ENCODE measurements at regions not wholly inside any gene's neighbourhood (a gene's known extent, or its start where the extent isn't known, plus 50 kb on each side); places are given as distances from the start of the nearest gene placed in this dataset.

- H3K4me1 Mint-ChIP-seq, result no peaks in the 10 kb centered on the region
- H3K27ac Mint-ChIP-seq, result no peak overlapping the region
- CTCF ChIA-PET, result no interaction called here
- no peaks in the 10 kb centered on the region for H3K27me3 Mint-ChIP-seq
- no CpG with 5 or more reads among the region's 1 CpG for WGBS (ENCODE audit: insufficient coverage)
- no peak overlapping the region for H3K27ac ChIP-seq (ENCODE audit: low read length)
- no peaks in the 10 kb centered on the region for H3K4me1 ChIP-seq (ENCODE audit: control insufficient read depth in 1 of 2, extremely low read depth in 1 of 2, insufficient read depth in 2 of 2, low read length in 2 of 2)
- no peaks in the 10 kb centered on the region for H3K27me3 ChIP-seq (replicated peaks in 1 of 2; ENCODE audit: control insufficient read depth in 2 of 2, extremely low read depth in 1 of 2, insufficient read depth in 2 of 2, low read length in 1 of 2)
- ATAC-seq (replicated peaks in 1 of 4) (no peak), DNase-seq (no peak)
- no peak overlapping the region for H3K4me3 ChIP-seq (ENCODE audit: control insufficient read depth in 1 of 2, extremely low read depth in 1 of 2, low read length in 1 of 2)
- POLR2A ChIA-PET, result interaction anchor here in 1 of 2 donors (0.5 kb wide), 1 partner anchor 1462 kb away, joined by 16 read pairs; no protein-coding TSS in a partner anchor
- no peaks in the 10 kb centered on the region for H3K36me3 Mint-ChIP-seq
- no peak overlapping the region for H3K4me3 Mint-ChIP-seq
- H3K9me3 ChIP-seq, result no peaks in the 10 kb centered on the region
- no peaks in the 10 kb centered on the region for H3K36me3 ChIP-seq (ENCODE audit: control insufficient read depth in 2 of 2, extremely low read depth in 1 of 2, insufficient read depth in 1 of 2, low read length in 1 of 2)
- H3K9me3 Mint-ChIP-seq, result peaks cover 19 to 38% (median 22%) of the 10 kb centered on the region in 3 donors
Observed at GRCh38 chr3:166372571-166373106, 535.4 kb upstream of the BCHE start.

DNA sequence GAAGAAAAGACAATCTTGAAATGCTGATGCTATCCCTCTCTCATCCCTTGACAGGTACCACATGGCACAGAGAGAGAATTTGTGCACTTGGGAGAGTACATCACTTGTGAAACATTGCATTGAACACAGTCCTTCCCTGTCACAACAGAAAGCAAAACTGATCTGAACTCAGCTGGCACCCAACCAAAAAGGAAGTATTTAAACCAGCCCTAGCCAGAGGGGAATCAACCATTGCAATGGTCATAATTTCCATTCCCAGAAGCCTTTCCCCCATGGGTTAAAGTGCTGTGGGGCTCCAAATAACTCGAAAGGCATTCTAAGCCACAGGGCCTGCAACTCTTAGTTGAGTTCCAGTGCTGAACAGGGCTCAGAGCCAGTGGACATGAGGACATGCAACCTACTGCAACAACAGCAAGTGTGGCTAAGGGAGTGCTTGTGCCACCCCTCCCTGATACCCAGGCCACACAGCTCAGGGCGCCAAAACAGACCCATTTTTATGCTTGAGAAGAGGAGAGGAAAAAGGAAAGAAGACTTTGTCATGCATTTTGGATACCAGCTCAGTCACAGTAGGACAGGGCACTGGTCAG is 530.8 kb upstream of the BCHE start:
- no peaks in the 10 kb centered on the region for H3K4me1 Mint-ChIP-seq
- Histone ChIP-seq H3K4me3 (ENCODE audit: control insufficient read depth in 1 of 2, extremely low read depth in 1 of 2, low read length in 1 of 2) (no peak overlapping the region), H3K9me3 (no peaks in the 10 kb centered on the region), H3K27me3 (replicated peaks in 1 of 2; ENCODE audit: control insufficient read depth in 2 of 2, extremely low read depth in 1 of 2, insufficient read depth in 2 of 2, low read length in 1 of 2) (no peaks in the 10 kb centered on the region), H3K27ac (ENCODE audit: low read length) (no peak overlapping the region), H3K4me1 (ENCODE audit: control insufficient read depth in 1 of 2, extremely low read depth in 1 of 2, insufficient read depth in 2 of 2, low read length in 2 of 2) (no peaks in the 10 kb centered on the region), H3K36me3 (ENCODE audit: control insufficient read depth in 2 of 2, extremely low read depth in 1 of 2, insufficient read depth in 1 of 2, low read length in 1 of 2) (no peaks in the 10 kb centered on the region)
- POLR2A ChIA-PET, result no interaction called here
- CTCF ChIA-PET, result no interaction called here
- H3K36me3 Mint-ChIP-seq, result no peaks in the 10 kb centered on the region
- DNase-seq, result no peak
- H3K27me3 Mint-ChIP-seq, result no peaks in the 10 kb centered on the region
- H3K27ac Mint-ChIP-seq, result peak overlapping the region in 1 of 2 donors; percentile 41
- H3K9me3 Mint-ChIP-seq, result peaks cover 10 to 26% (median 14%) of the 10 kb centered on the region in 3 donors
- ATAC-seq (replicated peaks in 1 of 4), result no peak
- WGBS (ENCODE audit: insufficient coverage), result 40% methylated on average over 1 of the region's 2 CpGs
- no peak overlapping the region for H3K4me3 Mint-ChIP-seq

- WGBS (ENCODE audit: insufficient coverage), result no CpG with 5 or more reads among the region's 2 CpGs
- Histone ChIP-seq H3K36me3 (ENCODE audit: control insufficient read depth in 2 of 2, extremely low read depth in 1 of 2, insufficient read depth in 1 of 2, low read length in 1 of 2) (no peaks in the 10 kb centered on the region), H3K4me1 (ENCODE audit: control insufficient read depth in 1 of 2, extremely low read depth in 1 of 2, insufficient read depth in 2 of 2, low read length in 2 of 2) (no peaks in the 10 kb centered on the region), H3K27ac (ENCODE audit: low read length) (no peak overlapping the region), H3K9me3 (no peaks in the 10 kb centered on the region), H3K27me3 (replicated peaks in 1 of 2; ENCODE audit: control insufficient read depth in 2 of 2, extremely low read depth in 1 of 2, insufficient read depth in 2 of 2, low read length in 1 of 2) (no peaks in the 10 kb centered on the region), H3K4me3 (ENCODE audit: control insufficient read depth in 1 of 2, extremely low read depth in 1 of 2, low read length in 1 of 2) (no peak overlapping the region)
- no peaks in the 10 kb centered on the region for H3K4me1 Mint-ChIP-seq
- ChIA-PET POLR2A (no interaction called here), CTCF (no interaction called here)
- no peak overlapping the region for H3K4me3 Mint-ChIP-seq
- no peaks in the 10 kb centered on the region for H3K36me3 Mint-ChIP-seq
- ATAC-seq (replicated peaks in 1 of 4), result no peak
- DNase-seq, result no peak
- H3K9me3 Mint-ChIP-seq, result peaks cover 0 to 15% (median 3%) of the 10 kb centered on the region in 3 donors
- H3K27me3 Mint-ChIP-seq, result no peaks in the 10 kb centered on the region
- no peak overlapping the region for H3K27ac Mint-ChIP-seq
Observed at GRCh38 chr3:166362698-166363097, 525.5 kb upstream of the BCHE start.

DNA sequence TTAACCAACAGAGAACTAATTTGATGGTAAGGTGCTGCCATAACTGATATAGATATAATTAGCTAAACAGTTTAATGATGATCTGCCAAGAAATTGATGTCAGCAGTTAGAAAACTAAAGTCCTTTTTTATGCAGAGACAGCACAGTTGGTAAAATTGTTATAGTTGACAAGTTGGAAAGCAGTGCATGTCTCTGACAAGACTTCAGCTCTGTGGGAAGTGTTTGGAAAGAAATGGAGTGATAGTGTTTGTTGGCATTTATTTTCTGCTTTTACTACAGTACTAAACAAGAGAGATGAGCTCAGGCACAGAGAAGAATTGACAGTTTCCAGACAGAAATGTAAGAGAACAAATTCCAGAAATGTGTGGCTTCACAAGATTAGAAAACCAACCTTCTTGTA is 523.5 kb upstream of the BCHE start:
- H3K27ac ChIP-seq (ENCODE audit: low read length), result no peak overlapping the region
- Mint-ChIP-seq H3K9me3 (peaks cover 3 to 24% (median 6%) of the 10 kb centered on the region in 3 donors), H3K27me3 (no peaks in the 10 kb centered on the region), H3K27ac (no peak overlapping the region), H3K4me1 (no peaks in the 10 kb centered on the region), H3K36me3 (no peaks in the 10 kb centered on the region), H3K4me3 (no peak overlapping the region)
- ChIA-PET CTCF (no interaction called here), POLR2A (no interaction called here)
- H3K4me3 ChIP-seq (ENCODE audit: control insufficient read depth in 1 of 2, extremely low read depth in 1 of 2, low read length in 1 of 2), result no peak overlapping the region
- H3K9me3 ChIP-seq, result no peaks in the 10 kb centered on the region
- H3K27me3 ChIP-seq (replicated peaks in 1 of 2; ENCODE audit: control insufficient read depth in 2 of 2, extremely low read depth in 1 of 2, insufficient read depth in 2 of 2, low read length in 1 of 2), result no peaks in the 10 kb centered on the region
- H3K4me1 ChIP-seq (ENCODE audit: control insufficient read depth in 1 of 2, extremely low read depth in 1 of 2, insufficient read depth in 2 of 2, low read length in 2 of 2), result no peaks in the 10 kb centered on the region
- no peak for DNase-seq
- no peak for ATAC-seq (replicated peaks in 1 of 4)
- no peaks in the 10 kb centered on the region for H3K36me3 ChIP-seq (ENCODE audit: control insufficient read depth in 2 of 2, extremely low read depth in 1 of 2, insufficient read depth in 1 of 2, low read length in 1 of 2)

- no peaks in the 10 kb centered on the region for H3K4me1 Mint-ChIP-seq
- H3K27me3 Mint-ChIP-seq, result no peaks in the 10 kb centered on the region
- no peaks in the 10 kb centered on the region for H3K4me1 ChIP-seq (ENCODE audit: control insufficient read depth in 1 of 2, extremely low read depth in 1 of 2, insufficient read depth in 2 of 2, low read length in 2 of 2)
- no peak overlapping the region for H3K4me3 Mint-ChIP-seq
- H3K9me3 Mint-ChIP-seq, result peaks cover 21 to 31% (median 21%) of the 10 kb centered on the region in 3 donors
- H3K27me3 ChIP-seq (replicated peaks in 1 of 2; ENCODE audit: control insufficient read depth in 2 of 2, extremely low read depth in 1 of 2, insufficient read depth in 2 of 2, low read length in 1 of 2), result no peaks in the 10 kb centered on the region
- H3K27ac ChIP-seq (ENCODE audit: low read length), result no peak overlapping the region
- H3K4me3 ChIP-seq (ENCODE audit: control insufficient read depth in 1 of 2, extremely low read depth in 1 of 2, low read length in 1 of 2), result no peak overlapping the region
- DNase-seq (no peak), ATAC-seq (replicated peaks in 1 of 4) (no peak)
- WGBS (ENCODE audit: insufficient coverage), result no CpG with 5 or more reads among the region's 1 CpG
- H3K27ac Mint-ChIP-seq, result no peak overlapping the region
- H3K9me3 ChIP-seq, result no peaks in the 10 kb centered on the region
- POLR2A ChIA-PET, result no interaction called here
- no peaks in the 10 kb centered on the region for H3K36me3 Mint-ChIP-seq
- H3K36me3 ChIP-seq (ENCODE audit: control insufficient read depth in 2 of 2, extremely low read depth in 1 of 2, insufficient read depth in 1 of 2, low read length in 1 of 2), result no peaks in the 10 kb centered on the region
- CTCF ChIA-PET, result no interaction called here
Observed at GRCh38 chr3:166351461-166351860, 514.2 kb upstream of the BCHE start.

GRCh38 chr3:166340604-166341266 is 503.5 kb upstream of the BCHE start:
- Histone ChIP-seq H3K4me3 (ENCODE audit: control insufficient read depth in 1 of 2, extremely low read depth in 1 of 2, low read length in 1 of 2) (no peak overlapping the region), H3K27me3 (replicated peaks in 1 of 2; ENCODE audit: control insufficient read depth in 2 of 2, extremely low read depth in 1 of 2, insufficient read depth in 2 of 2, low read length in 1 of 2) (no peaks in the 10 kb centered on the region), H3K4me1 (ENCODE audit: control insufficient read depth in 1 of 2, extremely low read depth in 1 of 2, insufficient read depth in 2 of 2, low read length in 2 of 2) (no peaks in the 10 kb centered on the region), H3K9me3 (no peaks in the 10 kb centered on the region), H3K27ac (ENCODE audit: low read length) (no peak overlapping the region), H3K36me3 (ENCODE audit: control insufficient read depth in 2 of 2, extremely low read depth in 1 of 2, insufficient read depth in 1 of 2, low read length in 1 of 2) (no peaks in the 10 kb centered on the region)
- ATAC-seq (replicated peaks in 1 of 4) (no peak), DNase-seq (no peak)
- POLR2A ChIA-PET, result no interaction called here
- no peak overlapping the region for H3K4me3 Mint-ChIP-seq
- H3K36me3 Mint-ChIP-seq, result no peaks in the 10 kb centered on the region
- no peak overlapping the region for H3K27ac Mint-ChIP-seq
- no peaks in the 10 kb centered on the region for H3K4me1 Mint-ChIP-seq
- H3K27me3 Mint-ChIP-seq, result no peaks in the 10 kb centered on the region
- peaks cover 0 to 18% (median 15%) of the 10 kb centered on the region in 3 donors for H3K9me3 Mint-ChIP-seq
- CTCF ChIA-PET, result no interaction called here
